ENCODE measurements at regions not wholly inside any gene's neighbourhood (a gene's known extent, or its start where the extent isn't known, plus 50 kb on each side); places are given as distances from the start of the nearest gene placed in this dataset.
A peak's percentile ranks its signal among the peaks of the same experiment; 100 is the strongest.

GRCh38 chr6:19749722-19750121 is 87.4 kb upstream of the ID4 start:
- Histone ChIP-seq H3K4me2 (ENCODE audit: low read length) (no peak overlapping the region), H3K4me3 (ENCODE audit: low read length) (no peak overlapping the region), H4K20me1 (ENCODE audit: insufficient read depth) (no peaks in the 10 kb centered on the region), H3K27me3 (ENCODE audit: insufficient read depth, low read depth, low read length) (no peaks in the 10 kb centered on the region), H3K27ac (ENCODE audit: low read length) (no peak overlapping the region), H3K36me3 (ENCODE audit: insufficient read depth, low read length) (no peaks in the 10 kb centered on the region), H3F3A (ENCODE audit: insufficient read depth, low read length, poor library complexity, severe bottlenecking) (peaks cover 6% of the 10 kb centered on the region), H2AFZ (ENCODE audit: low read depth, low read length) (no peak overlapping the region), H3K79me2 (replicated peaks; ENCODE audit: insufficient read depth, low read length) (no peaks in the 10 kb centered on the region), H3K9ac (ENCODE audit: low read length) (no peak overlapping the region), H3K9me3 (ENCODE audit: low read length) (no peaks in the 10 kb centered on the region), H3K9me2 (ENCODE audit: insufficient read depth, low read length) (no peaks in the 10 kb centered on the region)
- TF ChIP-seq EZH2 (IDR thresholded peaks at IDR 0.05; ENCODE audit: borderline replicate concordance, insufficient read depth, low read length, poor library complexity, severe bottlenecking): no peak
- no peak for TF ChIP-seq MXI1 (conservative IDR thresholded peaks at IDR 0.05; ENCODE audit: poor library complexity, severe bottlenecking)
- TF ChIP-seq POLR2AphosphoS5 (IDR thresholded peaks at IDR 0.05): no peak
- no peak for TF ChIP-seq SMC3 (conservative IDR thresholded peaks at IDR 0.05; ENCODE audit: poor library complexity)
- TF ChIP-seq EP300 (conservative IDR thresholded peaks at IDR 0.05; ENCODE audit: poor library complexity, severe bottlenecking): no peak
- TF ChIP-seq TAF1 (IDR thresholded peaks at IDR 0.05; ENCODE audit: low read depth): no peak
- TF ChIP-seq REST (IDR thresholded peaks at IDR 0.05; ENCODE audit: borderline replicate concordance): no peak
- TF ChIP-seq CTCF (IDR thresholded peaks at IDR 0.05; ENCODE audit: poor library complexity, severe bottlenecking): no peak
- TF ChIP-seq RAD21 (conservative IDR thresholded peaks at IDR 0.05): no peak

GRCh38 chr6:19752746-19753145 is 84.4 kb upstream of the ID4 start:
- Histone ChIP-seq H3K27ac (ENCODE audit: low read length) (no peak overlapping the region), H3F3A (ENCODE audit: insufficient read depth, low read length, poor library complexity, severe bottlenecking) (peaks cover 6% of the 10 kb centered on the region), H3K4me2 (ENCODE audit: low read length) (no peak overlapping the region), H3K4me3 (ENCODE audit: low read length) (no peak overlapping the region), H3K79me2 (replicated peaks; ENCODE audit: insufficient read depth, low read length) (no peaks in the 10 kb centered on the region), H3K27me3 (ENCODE audit: insufficient read depth, low read depth, low read length) (no peaks in the 10 kb centered on the region), H4K20me1 (ENCODE audit: insufficient read depth) (no peaks in the 10 kb centered on the region), H3K9me3 (ENCODE audit: low read length) (no peaks in the 10 kb centered on the region), H3K9ac (ENCODE audit: low read length) (no peak overlapping the region), H3K9me2 (ENCODE audit: insufficient read depth, low read length) (no peaks in the 10 kb centered on the region), H2AFZ (ENCODE audit: low read depth, low read length) (no peak overlapping the region), H3K36me3 (ENCODE audit: insufficient read depth, low read length) (no peaks in the 10 kb centered on the region)
- no peak for TF ChIP-seq POLR2AphosphoS5 (IDR thresholded peaks at IDR 0.05)
- no peak for TF ChIP-seq RAD21 (conservative IDR thresholded peaks at IDR 0.05)

GRCh38 chr6:19753826-19754225 is 83.3 kb upstream of the ID4 start:
- H3K4me2 ChIP-seq (ENCODE audit: low read length): no peak overlapping the region
- H3K36me3 ChIP-seq (ENCODE audit: insufficient read depth, low read length): no peaks in the 10 kb centered on the region
- no peak overlapping the region for H2AFZ ChIP-seq (ENCODE audit: low read depth, low read length)
- H3K9ac ChIP-seq (ENCODE audit: low read length): no peak overlapping the region
- H3K27me3 ChIP-seq (ENCODE audit: insufficient read depth, low read depth, low read length): no peaks in the 10 kb centered on the region
- peak overlapping the region; percentile 14 for H3K4me3 ChIP-seq (ENCODE audit: low read length)
- H3K79me2 ChIP-seq (replicated peaks; ENCODE audit: insufficient read depth, low read length): no peaks in the 10 kb centered on the region
- peaks cover 6% of the 10 kb centered on the region for H3F3A ChIP-seq (ENCODE audit: insufficient read depth, low read length, poor library complexity, severe bottlenecking)
- no peak overlapping the region for H3K27ac ChIP-seq (ENCODE audit: low read length)
- no peaks in the 10 kb centered on the region for H3K9me2 ChIP-seq (ENCODE audit: insufficient read depth, low read length)
- H3K9me3 ChIP-seq (ENCODE audit: low read length): no peaks in the 10 kb centered on the region
- no peaks in the 10 kb centered on the region for H4K20me1 ChIP-seq (ENCODE audit: insufficient read depth)
- TF ChIP-seq POLR2AphosphoS5 (IDR thresholded peaks at IDR 0.05): no peak
- TF ChIP-seq EZH2 (IDR thresholded peaks at IDR 0.05; ENCODE audit: borderline replicate concordance, insufficient read depth, low read length, poor library complexity, severe bottlenecking): no peak
- no peak for TF ChIP-seq CTCF (IDR thresholded peaks at IDR 0.05; ENCODE audit: poor library complexity, severe bottlenecking)
- no peak for TF ChIP-seq TAF1 (IDR thresholded peaks at IDR 0.05; ENCODE audit: low read depth)
- TF ChIP-seq REST (IDR thresholded peaks at IDR 0.05; ENCODE audit: borderline replicate concordance): no peak
- no peak for TF ChIP-seq RAD21 (conservative IDR thresholded peaks at IDR 0.05)
- TF ChIP-seq EP300 (conservative IDR thresholded peaks at IDR 0.05; ENCODE audit: poor library complexity, severe bottlenecking): no peak
- no peak for TF ChIP-seq MXI1 (conservative IDR thresholded peaks at IDR 0.05; ENCODE audit: poor library complexity, severe bottlenecking)
- TF ChIP-seq SMC3 (conservative IDR thresholded peaks at IDR 0.05; ENCODE audit: poor library complexity): no peak
